ENCODE measurements at regions not wholly inside any gene's neighbourhood (a gene's known extent, or its start where the extent isn't known, plus 50 kb on each side); places are given as distances from the start of the nearest gene placed in this dataset.
"Not testable (repeated sequence)": the region's sequence is repeated elsewhere in the genome, so short reads cannot be mapped to it uniquely, and the experiment has no call there.

DNA sequence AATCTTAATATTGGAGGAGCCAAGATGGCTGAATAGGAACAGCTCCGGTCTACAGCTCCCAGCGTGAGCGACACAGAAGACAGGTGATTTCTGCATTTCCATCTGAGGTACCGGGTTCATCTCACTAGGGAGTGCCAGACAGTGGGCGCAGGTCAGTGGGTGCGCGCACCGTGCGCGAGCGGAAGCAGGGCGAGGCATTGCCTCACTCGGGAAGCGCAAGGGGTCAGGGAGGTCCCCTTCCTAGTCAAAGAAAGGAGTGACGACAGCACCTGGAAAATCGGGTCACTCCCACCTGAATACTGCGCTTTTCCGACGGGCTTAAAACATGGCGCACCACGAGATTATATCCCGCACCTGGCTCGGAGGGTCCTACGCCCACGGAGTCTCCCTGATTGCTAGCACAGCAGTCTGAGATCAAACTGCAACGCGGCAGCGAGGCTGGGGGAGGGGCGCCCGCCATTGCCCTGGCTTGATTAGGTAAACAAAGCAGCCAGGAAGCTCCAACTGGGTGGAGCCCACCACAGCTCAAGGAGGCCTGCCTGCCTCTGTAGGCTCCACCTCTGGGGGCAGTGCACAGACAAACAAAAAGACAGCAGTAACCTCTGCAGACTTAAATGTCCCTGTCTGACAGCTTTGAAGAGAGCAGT, 383.9 kb upstream of the CDIN1 start:
- ATAC-seq; H3K9me3 Mint-ChIP-seq; H3K27me3 Mint-ChIP-seq (ENCODE audit: low read depth); DNase-seq; H3K4me3 Mint-ChIP-seq; H3K4me1 Mint-ChIP-seq (ENCODE audit: low read depth); H3K36me3 Mint-ChIP-seq (ENCODE audit: insufficient read depth): not testable (repeated sequence)

DNA sequence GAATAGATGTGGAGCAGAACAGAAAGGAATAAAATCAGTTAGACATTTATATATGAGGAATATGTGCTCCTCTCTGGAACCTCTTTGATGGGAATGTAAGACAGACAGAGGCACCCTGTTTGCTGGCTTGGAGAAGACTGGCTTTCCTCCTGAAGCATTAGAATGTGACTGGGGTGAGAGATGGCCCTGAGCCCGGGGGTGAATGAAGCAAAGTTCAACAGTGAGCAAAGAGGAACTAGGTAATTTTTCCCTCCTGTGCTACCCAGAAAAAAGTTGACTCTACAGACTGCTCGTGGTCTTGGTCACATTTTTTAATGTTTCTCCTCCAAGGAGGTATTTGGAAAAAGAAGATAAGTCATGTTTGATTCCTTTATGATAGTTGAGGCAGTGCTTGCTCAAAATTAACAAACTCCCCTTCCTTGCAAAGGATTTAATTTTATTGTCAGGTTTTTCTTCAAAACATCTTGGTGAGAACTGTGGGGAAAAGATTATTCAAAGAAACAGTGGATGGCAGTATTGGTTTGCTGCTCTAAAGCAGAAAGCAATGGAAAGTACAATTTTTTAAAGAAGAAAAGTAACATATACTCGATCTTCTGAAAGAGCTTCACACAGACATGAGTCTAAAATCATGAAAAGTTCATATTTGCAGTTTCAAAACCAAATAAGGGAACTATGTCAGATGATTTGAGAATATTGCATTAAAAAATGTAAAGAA, 370.4 kb upstream of the CDIN1 start:
- H3K4me3 Mint-ChIP-seq, result no peak overlapping the region
- no peaks in the 10 kb centered on the region for H3K36me3 Mint-ChIP-seq (ENCODE audit: insufficient read depth)
- H3K9me3 Mint-ChIP-seq, result peaks cover 16% of the 10 kb centered on the region
- H3K4me1 Mint-ChIP-seq (ENCODE audit: low read depth), result no peaks in the 10 kb centered on the region
- DNase-seq (no peak), ATAC-seq (no peak)
- H3K27me3 Mint-ChIP-seq (ENCODE audit: low read depth), result no peaks in the 10 kb centered on the region

GRCh38 chr15:36210426-36210825, 369.0 kb upstream of the CDIN1 start:
- Mint-ChIP-seq H3K27me3 (ENCODE audit: low read depth) (no peaks in the 10 kb centered on the region), H3K36me3 (ENCODE audit: insufficient read depth) (no peaks in the 10 kb centered on the region), H3K9me3 (peaks cover 10% of the 10 kb centered on the region), H3K4me3 (no peak overlapping the region), H3K4me1 (ENCODE audit: low read depth) (no peaks in the 10 kb centered on the region)
- no peak for ATAC-seq
- DNase-seq, result no peak

- no peaks in the 10 kb centered on the region for H3K36me3 Mint-ChIP-seq (ENCODE audit: insufficient read depth)
- peaks cover 2% of the 10 kb centered on the region for H3K27me3 Mint-ChIP-seq (ENCODE audit: low read depth)
- H3K9me3 Mint-ChIP-seq, result no peaks in the 10 kb centered on the region
- no peaks in the 10 kb centered on the region for H3K4me1 Mint-ChIP-seq (ENCODE audit: low read depth)
- no peak overlapping the region for H3K4me3 Mint-ChIP-seq
- no peak for DNase-seq
- no peak for ATAC-seq
Measured at GRCh38 chr15:36218322-36218721, 361.1 kb upstream of the CDIN1 start.

DNA sequence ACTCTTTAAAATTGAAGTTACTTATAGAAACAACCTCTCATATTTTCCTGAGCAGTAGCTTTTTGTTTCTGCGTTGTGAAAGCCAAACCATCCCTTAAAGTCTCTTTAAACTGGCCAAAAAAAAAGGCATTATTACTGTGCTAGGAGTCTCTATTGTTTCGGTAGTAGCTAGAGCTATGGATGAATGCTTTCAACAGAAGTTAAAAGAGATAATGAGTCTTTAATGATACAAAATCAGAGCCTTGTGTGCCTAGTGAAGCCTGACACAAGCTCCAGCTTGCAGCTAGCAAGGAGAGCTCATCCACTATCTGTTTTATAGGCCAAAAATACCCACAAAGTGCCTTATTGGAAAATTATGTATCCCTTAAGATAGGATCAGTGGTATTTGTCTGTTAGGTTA, 360.4 kb upstream of the CDIN1 start:
- no peak for ATAC-seq

DNA sequence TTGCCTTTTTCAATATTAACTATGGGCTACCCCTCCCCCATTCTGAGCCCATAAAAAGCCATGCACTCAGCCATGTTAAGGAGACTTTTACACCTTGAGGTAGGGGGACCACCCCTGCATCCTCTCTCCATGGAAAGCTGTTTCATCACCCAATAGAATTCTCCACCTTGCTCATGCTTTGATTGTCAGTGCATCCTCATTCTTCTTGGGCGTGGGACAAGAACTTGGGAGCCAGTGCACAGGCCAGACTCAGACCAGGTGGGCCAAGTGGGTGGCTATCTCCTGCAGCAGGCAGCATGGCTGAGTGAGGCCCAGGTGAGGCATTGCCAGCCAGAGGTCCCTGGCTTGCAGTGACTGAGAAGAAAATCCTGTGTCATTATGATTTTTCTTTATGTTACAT, 357.4 kb upstream of the CDIN1 start:
- H3K36me3 Mint-ChIP-seq (ENCODE audit: insufficient read depth), result no peaks in the 10 kb centered on the region
- H3K4me1 Mint-ChIP-seq (ENCODE audit: low read depth), result no peaks in the 10 kb centered on the region
- ATAC-seq (no peak), DNase-seq (no peak)
- peaks cover 5% of the 10 kb centered on the region for H3K9me3 Mint-ChIP-seq
- peaks cover 2% of the 10 kb centered on the region for H3K27me3 Mint-ChIP-seq (ENCODE audit: low read depth)
- H3K4me3 Mint-ChIP-seq, result no peak overlapping the region

More for the DNA sequence above, 360.4 kb upstream of the CDIN1 start:
- no peaks in the 10 kb centered on the region for H3K4me1 Mint-ChIP-seq (ENCODE audit: low read depth)
- H3K4me3 Mint-ChIP-seq, result no peak overlapping the region
- no peak for DNase-seq
- H3K36me3 Mint-ChIP-seq (ENCODE audit: insufficient read depth), result no peaks in the 10 kb centered on the region
- peaks cover 2% of the 10 kb centered on the region for H3K27me3 Mint-ChIP-seq (ENCODE audit: low read depth)
- no peaks in the 10 kb centered on the region for H3K9me3 Mint-ChIP-seq

GRCh38 chr15:36230776-36231175, 348.6 kb upstream of the CDIN1 start:
- no peak overlapping the region for H3K4me3 Mint-ChIP-seq
- H3K9me3 Mint-ChIP-seq, result peaks cover 9% of the 10 kb centered on the region
- no peaks in the 10 kb centered on the region for H3K4me1 Mint-ChIP-seq (ENCODE audit: low read depth)
- no peaks in the 10 kb centered on the region for H3K27me3 Mint-ChIP-seq (ENCODE audit: low read depth)
- DNase-seq, result no peak
- no peaks in the 10 kb centered on the region for H3K36me3 Mint-ChIP-seq (ENCODE audit: insufficient read depth)
- ATAC-seq, result no peak

- H3K27me3 Mint-ChIP-seq (ENCODE audit: low read depth), result no peaks in the 10 kb centered on the region
- no peak for DNase-seq
- no peak for ATAC-seq
- no peaks in the 10 kb centered on the region for H3K36me3 Mint-ChIP-seq (ENCODE audit: insufficient read depth)
- no peak overlapping the region for H3K4me3 Mint-ChIP-seq
- H3K9me3 Mint-ChIP-seq, result peaks cover 4% of the 10 kb centered on the region
- no peaks in the 10 kb centered on the region for H3K4me1 Mint-ChIP-seq (ENCODE audit: low read depth)
Measured at GRCh38 chr15:36232491-36232890, 346.9 kb upstream of the CDIN1 start.

DNA sequence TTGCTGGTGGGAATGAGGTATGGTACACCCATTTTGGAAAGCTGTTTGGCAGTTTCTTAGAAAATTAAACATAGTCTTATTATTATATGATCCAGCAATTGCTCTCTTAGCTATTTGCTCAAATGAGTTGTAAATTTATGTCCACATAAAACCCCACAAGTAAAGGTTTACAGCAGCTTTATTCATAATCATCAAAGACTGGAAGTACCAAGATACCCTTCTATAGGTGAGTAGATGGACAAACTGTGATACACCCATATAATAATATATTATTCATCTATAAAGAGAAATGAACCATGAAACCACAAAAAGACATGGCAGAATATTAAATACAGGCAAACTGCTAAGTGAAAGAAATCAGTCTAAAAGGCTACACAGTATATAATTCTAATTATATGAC, 344.7 kb upstream of the CDIN1 start:
- H3K4me1 Mint-ChIP-seq (ENCODE audit: low read depth), result no peaks in the 10 kb centered on the region
- peaks cover 4% of the 10 kb centered on the region for H3K9me3 Mint-ChIP-seq
- H3K4me3 Mint-ChIP-seq, result no peak overlapping the region
- DNase-seq (no peak), ATAC-seq (no peak)
- H3K27me3 Mint-ChIP-seq (ENCODE audit: low read depth), result no peaks in the 10 kb centered on the region
- H3K36me3 Mint-ChIP-seq (ENCODE audit: insufficient read depth), result no peaks in the 10 kb centered on the region

DNA sequence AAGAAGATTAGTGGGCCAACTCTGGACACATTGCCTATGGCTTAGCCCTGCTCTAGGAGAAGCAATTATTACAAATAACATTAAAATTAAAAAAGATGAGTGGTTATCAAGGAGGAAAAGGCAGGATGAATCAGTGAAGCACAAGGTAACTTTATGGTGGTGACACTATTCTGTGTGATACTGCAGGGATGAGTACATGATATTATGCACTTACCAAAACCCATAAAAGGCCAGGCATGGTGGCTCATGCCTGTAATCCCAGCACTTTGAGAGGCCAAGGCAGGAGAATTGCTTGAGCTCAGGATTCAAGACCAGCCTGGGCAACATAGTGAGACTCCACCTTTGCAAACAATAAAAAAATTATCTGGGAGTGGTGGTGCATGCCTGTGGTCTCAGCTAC, 344.3 kb upstream of the CDIN1 start:
- Mint-ChIP-seq H3K27me3 (ENCODE audit: low read depth) (no peaks in the 10 kb centered on the region), H3K9me3 (peaks cover 4% of the 10 kb centered on the region), H3K36me3 (ENCODE audit: insufficient read depth) (no peaks in the 10 kb centered on the region), H3K4me1 (ENCODE audit: low read depth) (no peaks in the 10 kb centered on the region), H3K4me3 (no peak overlapping the region)
- ATAC-seq (no peak), DNase-seq (no peak)

GRCh38 chr15:36239509-36239908, 339.9 kb upstream of the CDIN1 start:
- Mint-ChIP-seq H3K4me1 (ENCODE audit: low read depth) (no peaks in the 10 kb centered on the region), H3K4me3 (no peak overlapping the region), H3K9me3 (peaks cover 4% of the 10 kb centered on the region), H3K36me3 (ENCODE audit: insufficient read depth) (no peaks in the 10 kb centered on the region), H3K27me3 (ENCODE audit: low read depth) (no peaks in the 10 kb centered on the region)
- DNase-seq (no peak), ATAC-seq (no peak)

- H3K36me3 Mint-ChIP-seq (ENCODE audit: insufficient read depth), result no peaks in the 10 kb centered on the region
- no peak for ATAC-seq
- H3K4me1 Mint-ChIP-seq (ENCODE audit: low read depth), result no peaks in the 10 kb centered on the region
- H3K9me3 Mint-ChIP-seq, result peaks cover 1% of the 10 kb centered on the region
- no peak for DNase-seq
- H3K27me3 Mint-ChIP-seq (ENCODE audit: low read depth), result no peaks in the 10 kb centered on the region
- H3K4me3 Mint-ChIP-seq, result no peak overlapping the region
Measured at GRCh38 chr15:36251450-36251849, 328.0 kb upstream of the CDIN1 start.

GRCh38 chr15:36252146-36252711, 327.2 kb upstream of the CDIN1 start:
- Mint-ChIP-seq H3K4me3 (no peak overlapping the region), H3K36me3 (ENCODE audit: insufficient read depth) (no peaks in the 10 kb centered on the region), H3K27me3 (ENCODE audit: low read depth) (no peaks in the 10 kb centered on the region), H3K9me3 (no peaks in the 10 kb centered on the region), H3K4me1 (ENCODE audit: low read depth) (no peaks in the 10 kb centered on the region)
- DNase-seq, result no peak
- ATAC-seq, result no peak

GRCh38 chr15:36254426-36254825, 325.0 kb upstream of the CDIN1 start:
- H3K27me3 Mint-ChIP-seq (ENCODE audit: low read depth), result no peaks in the 10 kb centered on the region
- no peaks in the 10 kb centered on the region for H3K36me3 Mint-ChIP-seq (ENCODE audit: insufficient read depth)
- ATAC-seq (no peak), DNase-seq (no peak)
- H3K9me3 Mint-ChIP-seq, result no peaks in the 10 kb centered on the region
- no peaks in the 10 kb centered on the region for H3K4me1 Mint-ChIP-seq (ENCODE audit: low read depth)
- no peak overlapping the region for H3K4me3 Mint-ChIP-seq

- H3K36me3 Mint-ChIP-seq (ENCODE audit: insufficient read depth), result no peaks in the 10 kb centered on the region
Measured at GRCh38 chr15:36256404-36256807, 323.0 kb upstream of the CDIN1 start.

More at GRCh38 chr15:36256404-36256807, 323.0 kb upstream of the CDIN1 start:
- H3K9me3 Mint-ChIP-seq, result no peaks in the 10 kb centered on the region
- no peaks in the 10 kb centered on the region for H3K4me1 Mint-ChIP-seq (ENCODE audit: low read depth)
- no peak for DNase-seq
- H3K4me3 Mint-ChIP-seq, result no peak overlapping the region
- no peak for ATAC-seq
- no peaks in the 10 kb centered on the region for H3K27me3 Mint-ChIP-seq (ENCODE audit: low read depth)

All from activated T-cell treated with anti-CD3 and anti-CD28 coated beads, Interleukin-2, amount 50 U/mL, for 4 hours (primary cell).